HEK293 (cell line): ENCODE measurements at regions not wholly inside any gene's neighbourhood (a gene's known extent, or its start where the extent isn't known, plus 50 kb on each side); places are given as distances from the start of the nearest gene placed in this dataset.

Experiments used
- CTCF ChIA-PET: fragments of 350-600 bp; formaldehyde crosslinking; extraction: SDS; loops from one replicate; lab custom pipeline; 2021; ENCODE audit warnings: antibody characterized with exemption; lab: Yijun Ruan, JAX
- POLR2A ChIA-PET: fragments of 300-600 bp; formaldehyde crosslinking; extraction: SDS; loops from one replicate; lab custom pipeline; 2020; ENCODE audit warnings: antibody characterized with exemption, inconsistent platforms; lab: Yijun Ruan, JAX
- H3K27ac ChIP-seq: fragments of 200-500 bp; sonication (Bioruptor generic); 2 replicates; pipeline ENCODE4 v1.5.1; 2014; ENCODE audit warnings: low read depth, low read length, control low read depth, inconsistent platforms; ENCODE audit errors: extremely low read depth
- H3K36me3 ChIP-seq, 2 experiments: fragments of 200-500 bp in 1 of 2; sonication (Bioruptor generic) in 1 of 2; 1 replicate in 1 of 2; 2 replicates in 1 of 2; pipeline ENCODE4 v1.5.1; 2014 to 2017; ENCODE audit warnings: inconsistent platforms in 2 of 2, low read length in 2 of 2; ENCODE audit not compliant: control insufficient read depth in 2 of 2, insufficient read depth in 1 of 2
- H3K4me1 ChIP-seq: fragments of 200-500 bp; sonication (Bioruptor generic); 2 replicates; pipeline ENCODE4 v1.5.1; 2014; ENCODE audit warnings: mild to moderate bottlenecking, low read length, inconsistent platforms; ENCODE audit not compliant: control insufficient read depth, insufficient read depth
- H3K4me3 ChIP-seq: 2 replicates; pipeline ENCODE4 v1.5.1; 2011; ENCODE audit warnings: low read depth, mild to moderate bottlenecking, control low read depth, low read length, moderate library complexity
- H3K9me3 ChIP-seq: fragments of 200-500 bp; sonication (Bioruptor generic); 2 replicates; pipeline ENCODE4 v1.5.1; 2014; ENCODE audit warnings: low read depth, low read length, inconsistent platforms; ENCODE audit not compliant: control insufficient read depth, insufficient read depth
- BCL11A ChIP-seq: fragments of 450-650 bp; formaldehyde crosslinking; IDR thresholded peaks from 2 replicates; pipeline ENCODE4 v1.5.1; 2016; ENCODE audit warnings: low read depth, missing biosample characterization, missing genetic modification characterization
- EGR2 ChIP-seq: fragments of 450-650 bp; formaldehyde crosslinking; IDR thresholded peaks from 2 replicates; pipeline ENCODE4 v1.5.1; 2016; ENCODE audit warnings: low read depth, missing biosample characterization, missing genetic modification characterization
- GLI4 ChIP-seq: fragments of 450-650 bp; formaldehyde crosslinking; IDR thresholded peaks from 2 replicates; pipeline ENCODE4 v1.5.1; 2016; ENCODE audit warnings: missing biosample characterization, missing genetic modification characterization
- KLF16 ChIP-seq: fragments of 450-650 bp; formaldehyde crosslinking; IDR thresholded peaks from 2 replicates; pipeline ENCODE4 v1.5.1; 2017; ENCODE audit warnings: missing biosample characterization, missing genetic modification characterization
- KLF8 ChIP-seq: fragments of 450-650 bp; formaldehyde crosslinking; IDR thresholded peaks from 2 replicates; pipeline ENCODE4 v1.5.1; 2016; ENCODE audit warnings: missing biosample characterization, missing genetic modification characterization
- MZF1 ChIP-seq: fragments of 450-650 bp; formaldehyde crosslinking; IDR thresholded peaks from 2 replicates; pipeline ENCODE4 v1.5.1; 2017; ENCODE audit warnings: missing biosample characterization, missing genetic modification characterization, borderline replicate concordance
- RBAK ChIP-seq: fragments of 450-650 bp; formaldehyde crosslinking; IDR thresholded peaks from 2 replicates; pipeline ENCODE4 v1.5.1; 2016; ENCODE audit warnings: missing biosample characterization, missing genetic modification characterization
- SCRT2 ChIP-seq: fragments of 450-650 bp; formaldehyde crosslinking; IDR thresholded peaks from 2 replicates; pipeline ENCODE4 v1.5.1; 2016; ENCODE audit warnings: missing biosample characterization, missing genetic modification characterization
- ZFP41 ChIP-seq: fragments of 450-650 bp; formaldehyde crosslinking; IDR thresholded peaks from 2 replicates; pipeline ENCODE4 v1.5.1; 2016; ENCODE audit warnings: missing biosample characterization, missing genetic modification characterization, borderline replicate concordance
- ZNF121 ChIP-seq: fragments of 450-650 bp; formaldehyde crosslinking; IDR thresholded peaks from 2 replicates; pipeline ENCODE4 v1.5.1; 2016; ENCODE audit warnings: missing biosample characterization, missing genetic modification characterization
- ZNF175 ChIP-seq: fragments of 450-650 bp; formaldehyde crosslinking; IDR thresholded peaks from 2 replicates; pipeline ENCODE4 v1.5.1; 2016; ENCODE audit warnings: missing biosample characterization, missing genetic modification characterization
- ZNF19 ChIP-seq: fragments of 450-650 bp; formaldehyde crosslinking; IDR thresholded peaks from 2 replicates; pipeline ENCODE4; 2016; ENCODE audit warnings: missing biosample characterization, missing genetic modification characterization, low read depth
- ZNF24 ChIP-seq: fragments of 450-650 bp; formaldehyde crosslinking; IDR thresholded peaks from 2 replicates; pipeline ENCODE4 v1.5.1; 2016; ENCODE audit warnings: missing biosample characterization, missing genetic modification characterization
- ZNF311 ChIP-seq: fragments of 450-650 bp; formaldehyde crosslinking; IDR thresholded peaks from 2 replicates; pipeline ENCODE4 v1.5.1; 2017; ENCODE audit warnings: missing biosample characterization, missing genetic modification characterization, borderline replicate concordance
- ZNF416 ChIP-seq: fragments of 450-650 bp; formaldehyde crosslinking; IDR thresholded peaks from 2 replicates; pipeline ENCODE4 v1.5.1; 2016; ENCODE audit warnings: missing biosample characterization, missing genetic modification characterization
- ZNF423 ChIP-seq: fragments of 450-650 bp; formaldehyde crosslinking; IDR thresholded peaks from 2 replicates; pipeline ENCODE4 v1.5.1; 2016; ENCODE audit warnings: missing biosample characterization, missing genetic modification characterization
- ZNF596 ChIP-seq: fragments of 450-650 bp; IDR thresholded peaks from 2 replicates; pipeline ENCODE4 v1.5.0; 2018; ENCODE audit warnings: missing biosample characterization, mild to moderate bottlenecking, missing genetic modification characterization, moderate library complexity
- ZNF626 ChIP-seq: fragments of 450-650 bp; sonication (Bioruptor Pico); formaldehyde crosslinking; IDR thresholded peaks from 2 replicates; pipeline ENCODE4 v1.5.1; 2018; ENCODE audit warnings: missing biosample characterization, missing genetic modification characterization, inconsistent platforms
- ZNF645 ChIP-seq: fragments of 450-650 bp; formaldehyde crosslinking; IDR thresholded peaks from 2 replicates; pipeline ENCODE4; 2016; ENCODE audit warnings: missing biosample characterization, missing genetic modification characterization
- TF ChIP-seq, protein P1 (sequence below): fragments of 450-650 bp; formaldehyde crosslinking; IDR thresholded peaks from 2 replicates; pipeline ENCODE4 v1.5.1; 2016; ENCODE audit warnings: missing biosample characterization, missing genetic modification characterization, borderline replicate concordance
- TF ChIP-seq, protein P2 (sequence below): fragments of 450-650 bp; formaldehyde crosslinking; IDR thresholded peaks from 2 replicates; pipeline ENCODE4 v1.5.1; 2016; ENCODE audit warnings: missing biosample characterization, missing genetic modification characterization, low read depth
- TF ChIP-seq, protein P3 (sequence below): fragments of 450-650 bp; formaldehyde crosslinking; IDR thresholded peaks from 2 replicates; pipeline ENCODE4 v1.5.1; 2017; ENCODE audit warnings: missing biosample characterization, missing genetic modification characterization

DNA sequence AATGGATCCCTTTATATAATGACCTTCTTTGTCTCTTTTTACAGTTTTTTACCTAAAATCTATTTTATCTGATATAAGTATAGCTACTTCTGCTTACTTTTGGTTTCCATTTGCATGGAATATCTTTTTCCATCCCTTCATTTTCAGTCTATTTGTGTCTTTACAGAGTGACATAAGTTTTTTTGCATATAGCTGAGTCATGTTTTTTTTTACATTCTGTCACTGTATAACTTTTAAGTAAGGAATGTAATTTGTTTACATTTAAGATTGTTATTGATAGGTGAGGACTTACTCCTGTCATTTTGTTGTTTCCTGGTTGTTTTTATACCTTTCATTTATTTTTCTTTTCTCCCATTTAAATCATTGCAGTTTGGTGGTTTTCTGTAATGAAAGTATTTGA, 402.7 kb upstream of the ADGRL2 start (continued):
- no peak for TF ChIP-seq MZF1
- TF ChIP-seq, protein P1, sequence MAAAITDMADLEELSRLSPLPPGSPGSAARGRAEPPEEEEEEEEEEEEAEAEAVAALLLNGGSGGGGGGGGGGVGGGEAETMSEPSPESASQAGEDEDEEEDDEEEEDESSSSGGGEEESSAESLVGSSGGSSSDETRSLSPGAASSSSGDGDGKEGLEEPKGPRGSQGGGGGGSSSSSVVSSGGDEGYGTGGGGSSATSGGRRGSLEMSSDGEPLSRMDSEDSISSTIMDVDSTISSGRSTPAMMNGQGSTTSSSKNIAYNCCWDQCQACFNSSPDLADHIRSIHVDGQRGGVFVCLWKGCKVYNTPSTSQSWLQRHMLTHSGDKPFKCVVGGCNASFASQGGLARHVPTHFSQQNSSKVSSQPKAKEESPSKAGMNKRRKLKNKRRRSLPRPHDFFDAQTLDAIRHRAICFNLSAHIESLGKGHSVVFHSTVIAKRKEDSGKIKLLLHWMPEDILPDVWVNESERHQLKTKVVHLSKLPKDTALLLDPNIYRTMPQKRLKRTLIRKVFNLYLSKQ (tag by site-specific recombination) = no peak
- no peak for TF ChIP-seq ZNF24
- TF ChIP-seq ZNF645 (tag by site-specific recombination) = no peak
- TF ChIP-seq ZNF121 (tag by site-specific recombination) = no peak
- TF ChIP-seq, all 188 proteins: peak for 0

DNA sequence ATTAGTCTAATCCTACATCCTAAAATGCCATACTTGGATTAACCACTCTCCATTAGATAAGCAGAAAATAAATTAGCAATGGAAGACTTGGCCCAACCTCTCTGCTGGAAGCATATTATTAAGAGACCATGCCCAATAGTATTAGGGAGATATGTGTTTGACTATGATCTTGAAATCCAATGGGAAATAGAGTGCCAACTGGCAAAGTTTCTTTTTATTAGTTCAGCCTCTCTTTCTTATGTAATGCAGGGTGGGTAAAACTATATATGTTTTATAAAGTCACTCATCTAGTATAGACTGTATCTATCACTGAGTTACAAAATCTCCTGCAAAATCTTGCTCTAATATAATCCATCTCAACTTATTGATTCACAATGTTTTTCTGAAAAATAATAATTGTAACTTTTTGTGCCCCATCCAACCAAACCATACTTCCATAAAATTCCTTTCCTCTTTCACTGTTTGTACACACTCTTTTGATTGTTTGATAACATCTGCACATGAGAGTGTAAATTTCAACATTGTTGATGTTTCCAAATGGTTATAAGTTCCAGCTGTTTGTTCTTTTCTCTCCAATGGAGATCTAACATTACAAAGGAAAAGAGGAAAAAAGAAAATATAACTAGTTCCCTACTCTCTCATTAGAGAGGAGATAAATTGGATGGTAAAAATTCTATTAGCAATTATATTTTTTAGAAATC, 408.1 kb upstream of the ADGRL2 start:
- H3K4me1 ChIP-seq = no peaks in the 10 kb centered on the region
- CTCF ChIA-PET = interaction anchor here (0.6 kb wide), 1 partner anchor 1417 kb away, joined by 3 read pairs; no protein-coding TSS in a partner anchor
- POLR2A ChIA-PET = no interaction called here
- no peak overlapping the region for H3K4me3 ChIP-seq
- H3K9me3 ChIP-seq = no peaks in the 10 kb centered on the region
- H3K36me3 ChIP-seq = no peaks in the 10 kb centered on the region
- no peak for TF ChIP-seq SCRT2 (tag by site-specific recombination)
- no peak for TF ChIP-seq ZNF19 (tag by site-specific recombination)
- TF ChIP-seq ZNF626 = no peak
- TF ChIP-seq, protein P2, sequence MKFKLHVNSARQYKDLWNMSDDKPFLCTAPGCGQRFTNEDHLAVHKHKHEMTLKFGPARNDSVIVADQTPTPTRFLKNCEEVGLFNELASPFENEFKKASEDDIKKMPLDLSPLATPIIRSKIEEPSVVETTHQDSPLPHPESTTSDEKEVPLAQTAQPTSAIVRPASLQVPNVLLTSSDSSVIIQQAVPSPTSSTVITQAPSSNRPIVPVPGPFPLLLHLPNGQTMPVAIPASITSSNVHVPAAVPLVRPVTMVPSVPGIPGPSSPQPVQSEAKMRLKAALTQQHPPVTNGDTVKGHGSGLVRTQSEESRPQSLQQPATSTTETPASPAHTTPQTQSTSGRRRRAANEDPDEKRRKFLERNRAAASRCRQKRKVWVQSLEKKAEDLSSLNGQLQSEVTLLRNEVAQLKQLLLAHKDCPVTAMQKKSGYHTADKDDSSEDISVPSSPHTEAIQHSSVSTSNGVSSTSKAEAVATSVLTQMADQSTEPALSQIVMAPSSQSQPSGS = no peak
- TF ChIP-seq ZNF423 (tag by site-specific recombination) = no peak
- H3K27ac ChIP-seq = no peak overlapping the region

- Histone ChIP-seq H3K36me3 (no peaks in the 10 kb centered on the region), H3K27ac (no peak overlapping the region), H3K9me3 (no peaks in the 10 kb centered on the region), H3K4me1 (no peaks in the 10 kb centered on the region), H3K4me3 (no peak overlapping the region)
- CTCF ChIA-PET = interaction anchor here (0.6 to 0.7 kb wide), 2 partner anchors 22 to 65 kb away, joined by 3 to 4 read pairs; no protein-coding TSS in a partner anchor
- POLR2A ChIA-PET = no interaction called here
- TF ChIP-seq ZNF596 (tag by site-specific recombination) (0 out of 2 replicates have a peak, but pooled peaks have one; percentile 13), ZNF416 (tag by site-specific recombination) (no peak)
Observed at GRCh38 chr1:81391125-81391828, 409.5 kb upstream of the ADGRL2 start.

- no peaks in the 10 kb centered on the region for H3K9me3 ChIP-seq
- no peaks in the 10 kb centered on the region for H3K4me1 ChIP-seq
- no peak overlapping the region for H3K4me3 ChIP-seq
- POLR2A ChIA-PET = no interaction called here
- H3K27ac ChIP-seq = no peak overlapping the region
- CTCF ChIA-PET = interaction anchor here (0.7 kb wide), 3 partner anchors 19 to 1308 kb away, joined by 3 read pairs; no protein-coding TSS in a partner anchor
- H3K36me3 ChIP-seq = no peaks in the 10 kb centered on the region
- TF ChIP-seq KLF16 (no peak), KLF8 (tag by site-specific recombination) (no peak), ZNF175 (tag by site-specific recombination) (no peak), BCL11A (tag by site-specific recombination) (no peak), GLI4 (tag by site-specific recombination) (no peak), RBAK (tag by site-specific recombination) (no peak), EGR2 (tag by site-specific recombination) (no peak), ZFP41 (no peak), ZNF311 (tag by site-specific recombination) (no peak)
- TF ChIP-seq, protein P1 (tag by site-specific recombination) = no peak
- TF ChIP-seq, protein P3, sequence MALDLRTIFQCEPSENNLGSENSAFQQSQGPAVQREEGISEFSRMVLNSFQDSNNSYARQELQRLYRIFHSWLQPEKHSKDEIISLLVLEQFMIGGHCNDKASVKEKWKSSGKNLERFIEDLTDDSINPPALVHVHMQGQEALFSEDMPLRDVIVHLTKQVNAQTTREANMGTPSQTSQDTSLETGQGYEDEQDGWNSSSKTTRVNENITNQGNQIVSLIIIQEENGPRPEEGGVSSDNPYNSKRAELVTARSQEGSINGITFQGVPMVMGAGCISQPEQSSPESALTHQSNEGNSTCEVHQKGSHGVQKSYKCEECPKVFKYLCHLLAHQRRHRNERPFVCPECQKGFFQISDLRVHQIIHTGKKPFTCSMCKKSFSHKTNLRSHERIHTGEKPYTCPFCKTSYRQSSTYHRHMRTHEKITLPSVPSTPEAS (tag by site-specific recombination) = no peak
Observed at GRCh38 chr1:81388435-81388834, 412.3 kb upstream of the ADGRL2 start.
